ENCODE measurements at regions not wholly inside any gene's neighbourhood (a gene's known extent, or its start where the extent isn't known, plus 50 kb on each side); places are given as distances from the start of the nearest gene placed in this dataset.

GRCh38 chr18:77940566-77940965, 690.9 kb downstream of the GALR1 start:
- no peak for TF ChIP-seq CTCF (conservative IDR thresholded peaks at IDR 0.05; ENCODE audit: low read depth, low read length)
- H3K4me3 ChIP-seq (ENCODE audit: low read depth, low read length) = no peak overlapping the region
- DNase-seq (ENCODE audit: low read depth) = no peak

- no peak for DNase-seq (ENCODE audit: low read depth)
- no peak overlapping the region for H3K4me3 ChIP-seq (ENCODE audit: low read depth, low read length)
- TF ChIP-seq CTCF (conservative IDR thresholded peaks at IDR 0.05; ENCODE audit: low read depth, low read length) = no peak
Measured at GRCh38 chr18:77944533-77944932, 694.9 kb downstream of the GALR1 start.

- no peak for TF ChIP-seq CTCF (conservative IDR thresholded peaks at IDR 0.05; ENCODE audit: low read depth, low read length)
- H3K4me3 ChIP-seq (ENCODE audit: low read depth, low read length) = no peak overlapping the region
- no peak for DNase-seq (ENCODE audit: low read depth)
Measured at GRCh38 chr18:77948567-77948966, 698.9 kb downstream of the GALR1 start.

GRCh38 chr18:77949355-77949973, 699.8 kb downstream of the GALR1 start:
- TF ChIP-seq CTCF (conservative IDR thresholded peaks at IDR 0.05; ENCODE audit: low read depth, low read length) = no peak
- no peak for DNase-seq (ENCODE audit: low read depth)
- no peak overlapping the region for H3K4me3 ChIP-seq (ENCODE audit: low read depth, low read length)

GRCh38 chr18:77959248-77959647, 709.6 kb downstream of the GALR1 start:
- no peak for TF ChIP-seq CTCF (conservative IDR thresholded peaks at IDR 0.05; ENCODE audit: low read depth, low read length)
- no peak for DNase-seq (ENCODE audit: low read depth)
- no peak overlapping the region for H3K4me3 ChIP-seq (ENCODE audit: low read depth, low read length)

GRCh38 chr18:77960791-77961410, 711.3 kb downstream of the GALR1 start:
- no peak for DNase-seq (ENCODE audit: low read depth)
- no peak for TF ChIP-seq CTCF (conservative IDR thresholded peaks at IDR 0.05; ENCODE audit: low read depth, low read length)
- H3K4me3 ChIP-seq (ENCODE audit: low read depth, low read length) = no peak overlapping the region

- DNase-seq (ENCODE audit: low read depth) = no peak
- TF ChIP-seq CTCF (conservative IDR thresholded peaks at IDR 0.05; ENCODE audit: low read depth, low read length) = no peak
- no peak overlapping the region for H3K4me3 ChIP-seq (ENCODE audit: low read depth, low read length)
Measured at GRCh38 chr18:77967071-77967470, 717.4 kb downstream of the GALR1 start.
